EL (cell line): ENCODE measurements at regions not wholly inside any gene's neighbourhood (a gene's known extent, or its start where the extent isn't known, plus 50 kb on each side); places are given as distances from the start of the nearest gene placed in this dataset.
"Not testable (repeated sequence)": the region's sequence is repeated elsewhere in the genome, so short reads cannot be mapped to it uniquely, and the experiment has no call there.

Experiments
- DNase-seq: peaks from one replicate; pipeline ENCODE4 v3.0.0-alpha.2; 2016

GRCh38 chr21:25487046-25487594 lies 120.2 kb downstream of the MRPL39 start:
- DNase-seq: no peak

GRCh38 chr21:25485914-25486313 lies 121.4 kb downstream of the MRPL39 start:
- no peak for DNase-seq

- no peak for DNase-seq
Measured at GRCh38 chr21:25467896-25468295, 139.4 kb downstream of the MRPL39 start.

GRCh38 chr21:25467071-25467470 lies 140.2 kb downstream of the MRPL39 start:
- not testable (repeated sequence) for DNase-seq

- DNase-seq: no peak
Measured at GRCh38 chr21:25466470-25466869, 140.8 kb downstream of the MRPL39 start.

GRCh38 chr21:25465263-25465662 lies 142.0 kb downstream of the MRPL39 start:
- no peak for DNase-seq

GRCh38 chr21:25464275-25464674 lies 143.0 kb downstream of the MRPL39 start:
- DNase-seq: no peak

- no peak for DNase-seq
Measured at GRCh38 chr21:25462517-25462971, 144.7 kb downstream of the MRPL39 start.

- DNase-seq: peak; percentile 8
Measured at GRCh38 chr21:25461725-25462124, 145.6 kb downstream of the MRPL39 start.

- DNase-seq: no peak
Measured at GRCh38 chr21:25459993-25460392, 147.3 kb downstream of the MRPL39 start.

- no peak for DNase-seq
Measured at GRCh38 chr21:25459365-25459764, 147.9 kb downstream of the MRPL39 start.

- no peak for DNase-seq
Measured at GRCh38 chr21:25458484-25458883, 148.8 kb downstream of the MRPL39 start.

GRCh38 chr21:25457946-25458345 lies 149.3 kb downstream of the MRPL39 start:
- DNase-seq: no peak

GRCh38 chr21:25457411-25457810 lies 149.9 kb downstream of the MRPL39 start:
- DNase-seq: peak; percentile 80

GRCh38 chr21:25456672-25457071 lies 150.6 kb downstream of the MRPL39 start:
- peak; percentile 34 for DNase-seq

- peak; percentile 50 for DNase-seq
Measured at GRCh38 chr21:25453524-25453923, 153.8 kb downstream of the MRPL39 start.

- no peak for DNase-seq
Measured at GRCh38 chr21:25449950-25450349, 157.3 kb downstream of the MRPL39 start.

GRCh38 chr21:25441835-25442234 lies 165.4 kb downstream of the MRPL39 start:
- DNase-seq: no peak

- DNase-seq: not testable (repeated sequence)
Measured at GRCh38 chr21:25437465-25437864, 169.8 kb downstream of the MRPL39 start.

- peak; percentile 18 for DNase-seq
Measured at GRCh38 chr21:25428537-25428936, 178.7 kb downstream of the MRPL39 start.

GRCh38 chr21:25427828-25428227 lies 179.5 kb downstream of the MRPL39 start:
- no peak for DNase-seq

GRCh38 chr21:25426580-25426979 lies 180.7 kb downstream of the MRPL39 start:
- DNase-seq: no peak

- DNase-seq: no peak
Measured at GRCh38 chr21:25425156-25425555, 182.1 kb downstream of the MRPL39 start.

- DNase-seq: no peak
Measured at GRCh38 chr21:25424634-25425033, 182.6 kb downstream of the MRPL39 start.

GRCh38 chr21:25424048-25424447 lies 183.2 kb downstream of the MRPL39 start:
- no peak for DNase-seq
